ENCODE measurements at regions not wholly inside any gene's neighbourhood (a gene's known extent, or its start where the extent isn't known, plus 50 kb on each side); places are given as distances from the start of the nearest gene placed in this dataset.

DNA sequence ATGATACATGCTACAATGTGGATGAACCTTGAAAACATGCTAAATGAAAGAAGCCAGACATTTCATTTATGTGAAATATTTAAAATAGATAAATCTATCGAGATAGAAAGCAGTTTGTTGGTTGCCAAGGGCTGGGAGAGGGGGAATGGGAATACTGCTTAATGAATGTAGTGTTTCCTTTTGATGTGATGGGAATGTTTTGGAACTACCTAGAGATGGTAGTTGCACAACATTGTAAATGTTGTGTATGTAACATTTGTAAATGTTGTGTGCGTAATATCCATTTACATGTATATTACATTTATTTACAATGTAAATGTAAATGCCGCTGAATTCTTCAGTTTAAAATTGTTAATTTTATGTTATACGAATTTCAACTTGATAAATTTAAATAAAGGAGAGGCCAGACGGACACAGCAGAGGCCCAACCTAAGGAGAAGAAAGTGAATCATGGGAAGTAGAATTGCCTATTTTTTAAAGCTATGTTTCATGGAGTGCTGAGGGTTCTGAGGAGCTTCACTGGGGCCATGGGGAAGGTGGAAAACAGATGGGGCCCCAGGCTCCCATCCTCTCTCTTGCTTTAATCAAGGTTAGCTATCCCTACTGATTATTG is 60.0 kb upstream of the TEX13D start:
- TF ChIP-seq CTCF (IDR thresholded peaks at IDR 0.05 in 8 of 11, conservative IDR thresholded peaks at IDR 0.05 in 3 of 11) (no peak), POLR2A (IDR thresholded peaks at IDR 0.05) (no peak)
